Central memory CD4-positive, alpha-beta T cell (primary cell): ENCODE measurements at regions not wholly inside any gene's neighbourhood (a gene's known extent, or its start where the extent isn't known, plus 50 kb on each side); places are given as distances from the start of the nearest gene placed in this dataset.

ENCODE experiments used
- DNase-seq: peaks from one replicate; pipeline ENCODE4 v3.0.0; 2022

GRCh38 chr6:153621491-153621890 is 417.5 kb upstream of the OPRM1 start:
- no peak for DNase-seq

GRCh38 chr6:153621070-153621469 is 418.0 kb upstream of the OPRM1 start:
- DNase-seq = no peak

- no peak for DNase-seq
Measured at GRCh38 chr6:153618371-153619322, 420.4 kb upstream of the OPRM1 start.

GRCh38 chr6:153616506-153616905 is 422.5 kb upstream of the OPRM1 start:
- DNase-seq = no peak

GRCh38 chr6:153613719-153614455 is 425.2 kb upstream of the OPRM1 start:
- no peak for DNase-seq

GRCh38 chr6:153602401-153602800 is 436.6 kb upstream of the OPRM1 start:
- DNase-seq = no peak

GRCh38 chr6:153599901-153600300 is 439.1 kb upstream of the OPRM1 start:
- DNase-seq = no peak

- DNase-seq = no peak
Measured at GRCh38 chr6:153595903-153596302, 443.1 kb upstream of the OPRM1 start.

GRCh38 chr6:153594871-153595270 is 444.2 kb upstream of the OPRM1 start:
- DNase-seq = no peak

- no peak for DNase-seq
Measured at GRCh38 chr6:153591159-153591558, 447.9 kb upstream of the OPRM1 start.

- no peak for DNase-seq
Measured at GRCh38 chr6:153590411-153590810, 448.6 kb upstream of the OPRM1 start.

GRCh38 chr6:153588330-153588729 is 450.7 kb upstream of the OPRM1 start:
- no peak for DNase-seq

- no peak for DNase-seq
Measured at GRCh38 chr6:153583685-153584084, 452.6 kb upstream of the RGS17 start.

- DNase-seq = no peak
Measured at GRCh38 chr6:153580776-153581175, 449.7 kb upstream of the RGS17 start.

GRCh38 chr6:153575528-153575927 is 444.4 kb upstream of the RGS17 start:
- no peak for DNase-seq

- no peak for DNase-seq
Measured at GRCh38 chr6:153574231-153574630, 443.1 kb upstream of the RGS17 start.

- no peak for DNase-seq
Measured at GRCh38 chr6:153572371-153572770, 441.3 kb upstream of the RGS17 start.

GRCh38 chr6:153568628-153569027 is 437.5 kb upstream of the RGS17 start:
- no peak for DNase-seq

- no peak for DNase-seq
Measured at GRCh38 chr6:153564803-153565202, 433.7 kb upstream of the RGS17 start.

GRCh38 chr6:153563001-153563400 is 431.9 kb upstream of the RGS17 start:
- no peak for DNase-seq

GRCh38 chr6:153553627-153554026 is 422.5 kb upstream of the RGS17 start:
- no peak for DNase-seq

GRCh38 chr6:153539602-153540001 is 408.5 kb upstream of the RGS17 start:
- no peak for DNase-seq

GRCh38 chr6:153538491-153538890 is 407.4 kb upstream of the RGS17 start:
- no peak for DNase-seq

- no peak for DNase-seq
Measured at GRCh38 chr6:153537422-153537821, 406.3 kb upstream of the RGS17 start.
